ENCODE measurements at regions not wholly inside any gene's neighbourhood (a gene's known extent, or its start where the extent isn't known, plus 50 kb on each side); places are given as distances from the start of the nearest gene placed in this dataset.

DNA sequence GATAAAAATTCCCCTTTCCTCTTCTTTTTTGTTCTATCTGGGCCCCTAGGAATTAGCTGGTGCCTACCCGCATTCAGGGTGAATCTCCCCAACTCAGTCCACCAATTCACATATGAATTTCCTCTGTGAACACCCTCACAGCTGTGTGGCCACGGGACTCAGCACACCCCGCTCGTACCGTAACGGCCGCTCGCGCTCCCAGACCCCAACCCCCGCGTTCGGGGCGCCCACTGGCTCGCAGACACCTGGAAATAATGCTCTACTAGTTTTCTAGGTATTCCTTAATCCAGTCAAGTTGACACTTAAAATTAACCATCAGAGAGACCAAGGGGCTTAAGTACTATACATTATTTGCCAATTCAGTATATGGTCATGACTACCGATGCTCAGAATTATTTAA lies 1702.1 kb upstream of the PCDH20 start:
- TF ChIP-seq EZH2phosphoT487 (IDR thresholded peaks at IDR 0.05; ENCODE audit: borderline replicate concordance) = no peak
- TF ChIP-seq, protein P1, sequence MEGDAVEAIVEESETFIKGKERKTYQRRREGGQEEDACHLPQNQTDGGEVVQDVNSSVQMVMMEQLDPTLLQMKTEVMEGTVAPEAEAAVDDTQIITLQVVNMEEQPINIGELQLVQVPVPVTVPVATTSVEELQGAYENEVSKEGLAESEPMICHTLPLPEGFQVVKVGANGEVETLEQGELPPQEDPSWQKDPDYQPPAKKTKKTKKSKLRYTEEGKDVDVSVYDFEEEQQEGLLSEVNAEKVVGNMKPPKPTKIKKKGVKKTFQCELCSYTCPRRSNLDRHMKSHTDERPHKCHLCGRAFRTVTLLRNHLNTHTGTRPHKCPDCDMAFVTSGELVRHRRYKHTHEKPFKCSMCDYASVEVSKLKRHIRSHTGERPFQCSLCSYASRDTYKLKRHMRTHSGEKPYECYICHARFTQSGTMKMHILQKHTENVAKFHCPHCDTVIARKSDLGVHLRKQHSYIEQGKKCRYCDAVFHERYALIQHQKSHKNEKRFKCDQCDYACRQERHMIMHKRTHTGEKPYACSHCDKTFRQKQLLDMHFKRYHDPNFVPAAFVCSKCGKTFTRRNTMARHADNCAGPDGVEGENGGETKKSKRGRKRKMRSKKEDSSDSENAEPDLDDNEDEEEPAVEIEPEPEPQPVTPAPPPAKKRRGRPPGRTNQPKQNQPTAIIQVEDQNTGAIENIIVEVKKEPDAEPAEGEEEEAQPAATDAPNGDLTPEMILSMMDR (conservative IDR thresholded peaks at IDR 0.05; ENCODE audit: low read length) = no peak

All from Loucy (cell line).